ENCODE measurements at regions not wholly inside any gene's neighbourhood (a gene's known extent, or its start where the extent isn't known, plus 50 kb on each side); places are given as distances from the start of the nearest gene placed in this dataset.

DNA sequence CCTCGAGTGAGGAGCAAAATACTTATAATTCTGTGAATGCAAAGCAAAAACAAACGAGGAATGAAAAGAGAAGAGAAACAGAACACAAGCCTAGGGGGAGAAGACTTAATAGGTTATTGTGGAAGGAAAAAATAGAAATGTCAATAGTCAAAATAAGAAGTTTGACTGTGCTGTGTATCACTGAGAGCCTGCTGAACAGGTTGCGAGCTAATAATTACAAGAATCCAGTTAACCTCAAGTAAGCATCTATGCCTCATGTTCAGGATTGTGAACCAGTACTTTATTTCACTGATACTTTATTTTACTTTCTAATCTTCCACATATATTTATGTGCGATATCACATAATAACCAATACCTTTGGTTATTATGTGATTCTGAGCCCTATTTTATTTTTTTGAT is 316.7 kb downstream of the OTUD1 start:
- Histone ChIP-seq H3K4me1 (ENCODE audit: control insufficient read depth, insufficient read depth, low read length) (no peaks in the 10 kb centered on the region), H3K36me3 (ENCODE audit: control insufficient read depth in 2 of 2, insufficient read depth in 1 of 2, low read length in 2 of 2) (no peaks in the 10 kb centered on the region), H3K9me3 (ENCODE audit: control insufficient read depth, insufficient read depth, low read depth, low read length) (no peaks in the 10 kb centered on the region), H3K4me3 (ENCODE audit: low read depth, low read length) (no peak overlapping the region), H3K27ac (ENCODE audit: extremely low read depth, low read depth, low read length) (no peak overlapping the region)
- CTCF ChIA-PET, result no interaction called here
- TF ChIP-seq ZNF530 (tag by site-specific recombination; IDR thresholded peaks at IDR 0.05; ENCODE audit: low read depth), result no peak
- no peak for TF ChIP-seq ZNF366 (tag by site-specific recombination; conservative IDR thresholded peaks at IDR 0.05)
- no peak for TF ChIP-seq ZNF768 (tag by site-specific recombination; IDR thresholded peaks at IDR 0.05)
- TF ChIP-seq, protein P1, sequence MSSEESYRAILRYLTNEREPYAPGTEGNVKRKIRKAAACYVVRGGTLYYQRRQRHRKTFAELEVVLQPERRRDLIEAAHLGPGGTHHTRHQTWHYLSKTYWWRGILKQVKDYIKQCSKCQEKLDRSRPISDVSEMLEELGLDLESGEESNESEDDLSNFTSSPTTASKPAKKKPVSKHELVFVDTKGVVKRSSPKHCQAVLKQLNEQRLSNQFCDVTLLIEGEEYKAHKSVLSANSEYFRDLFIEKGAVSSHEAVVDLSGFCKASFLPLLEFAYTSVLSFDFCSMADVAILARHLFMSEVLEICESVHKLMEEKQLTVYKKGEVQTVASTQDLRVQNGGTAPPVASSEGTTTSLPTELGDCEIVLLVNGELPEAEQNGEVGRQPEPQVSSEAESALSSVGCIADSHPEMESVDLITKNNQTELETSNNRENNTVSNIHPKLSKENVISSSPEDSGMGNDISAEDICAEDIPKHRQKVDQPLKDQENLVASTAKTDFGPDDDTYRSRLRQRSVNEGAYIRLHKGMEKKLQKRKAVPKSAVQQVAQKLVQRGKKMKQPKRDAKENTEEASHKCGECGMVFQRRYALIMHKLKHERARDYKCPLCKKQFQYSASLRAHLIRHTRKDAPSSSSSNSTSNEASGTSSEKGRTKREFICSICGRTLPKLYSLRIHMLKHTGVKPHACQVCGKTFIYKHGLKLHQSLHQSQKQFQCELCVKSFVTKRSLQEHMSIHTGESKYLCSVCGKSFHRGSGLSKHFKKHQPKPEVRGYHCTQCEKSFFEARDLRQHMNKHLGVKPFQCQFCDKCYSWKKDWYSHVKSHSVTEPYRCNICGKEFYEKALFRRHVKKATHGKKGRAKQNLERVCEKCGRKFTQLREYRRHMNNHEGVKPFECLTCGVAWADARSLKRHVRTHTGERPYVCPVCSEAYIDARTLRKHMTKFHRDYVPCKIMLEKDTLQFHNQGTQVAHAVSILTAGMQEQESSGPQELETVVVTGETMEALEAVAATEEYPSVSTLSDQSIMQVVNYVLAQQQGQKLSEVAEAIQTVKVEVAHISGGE (tag by site-specific recombination; conservative IDR thresholded peaks at IDR 0.05; ENCODE audit: low read depth), result no peak
- POLR2A ChIA-PET, result no interaction called here

DNA sequence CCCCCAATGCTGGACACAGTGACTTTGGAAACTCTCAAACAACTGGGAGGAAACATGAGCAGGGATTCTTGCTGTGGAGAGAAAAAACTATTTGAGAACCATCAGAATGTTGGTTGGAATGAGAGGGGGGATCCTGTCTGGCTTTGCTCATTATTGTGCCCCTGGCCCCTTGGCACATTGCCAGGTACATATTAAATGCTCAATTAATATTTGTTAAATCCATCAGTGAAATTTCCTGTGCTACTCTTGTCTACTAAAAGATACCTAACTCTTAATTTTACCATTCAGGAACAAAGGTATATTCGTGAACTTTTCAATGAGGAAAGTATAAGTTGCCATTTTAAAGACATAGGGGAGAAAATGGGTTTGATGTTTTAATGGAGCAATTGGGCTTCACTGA is 329.4 kb downstream of the OTUD1 start:
- ChIA-PET POLR2A (no interaction called here), CTCF (no interaction called here)
- Histone ChIP-seq H3K9me3 (ENCODE audit: control insufficient read depth, insufficient read depth, low read depth, low read length) (no peaks in the 10 kb centered on the region), H3K36me3 (ENCODE audit: control insufficient read depth in 2 of 2, insufficient read depth in 1 of 2, low read length in 2 of 2) (no peaks in the 10 kb centered on the region), H3K4me1 (ENCODE audit: control insufficient read depth, insufficient read depth, low read length) (no peaks in the 10 kb centered on the region), H3K4me3 (ENCODE audit: low read depth, low read length) (no peak overlapping the region), H3K27ac (ENCODE audit: extremely low read depth, low read depth, low read length) (no peak overlapping the region)
- TF ChIP-seq YY2 (tag by site-specific recombination; IDR thresholded peaks at IDR 0.05), result no peak
- no peak for TF ChIP-seq ZNF155 (tag by site-specific recombination; IDR thresholded peaks at IDR 0.05)
- no peak for TF ChIP-seq ZNF292 (tag by site-specific recombination; IDR thresholded peaks at IDR 0.05; ENCODE audit: borderline replicate concordance, low read depth)
- no peak for TF ChIP-seq ZNF140 (tag by site-specific recombination; IDR thresholded peaks at IDR 0.05)
- TF ChIP-seq, protein P2, sequence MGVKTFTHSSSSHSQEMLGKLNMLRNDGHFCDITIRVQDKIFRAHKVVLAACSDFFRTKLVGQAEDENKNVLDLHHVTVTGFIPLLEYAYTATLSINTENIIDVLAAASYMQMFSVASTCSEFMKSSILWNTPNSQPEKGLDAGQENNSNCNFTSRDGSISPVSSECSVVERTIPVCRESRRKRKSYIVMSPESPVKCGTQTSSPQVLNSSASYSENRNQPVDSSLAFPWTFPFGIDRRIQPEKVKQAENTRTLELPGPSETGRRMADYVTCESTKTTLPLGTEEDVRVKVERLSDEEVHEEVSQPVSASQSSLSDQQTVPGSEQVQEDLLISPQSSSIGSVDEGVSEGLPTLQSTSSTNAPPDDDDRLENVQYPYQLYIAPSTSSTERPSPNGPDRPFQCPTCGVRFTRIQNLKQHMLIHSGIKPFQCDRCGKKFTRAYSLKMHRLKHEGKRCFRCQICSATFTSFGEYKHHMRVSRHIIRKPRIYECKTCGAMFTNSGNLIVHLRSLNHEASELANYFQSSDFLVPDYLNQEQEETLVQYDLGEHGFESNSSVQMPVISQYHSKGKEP (tag by site-specific recombination; IDR thresholded peaks at IDR 0.05), result no peak
- no peak for TF ChIP-seq ZSCAN16 (tag by site-specific recombination; IDR thresholded peaks at IDR 0.05)
- TF ChIP-seq ZSCAN23 (tag by site-specific recombination; IDR thresholded peaks at IDR 0.05), result no peak
- no peak for TF ChIP-seq ZNF701 (tag by site-specific recombination; IDR thresholded peaks at IDR 0.05)
- no peak for TF ChIP-seq ZNF10 (tag by site-specific recombination; IDR thresholded peaks at IDR 0.05)
- TF ChIP-seq ZNF768 (tag by site-specific recombination; IDR thresholded peaks at IDR 0.05), result no peak
- TF ChIP-seq ZNF621 (tag by site-specific recombination; IDR thresholded peaks at IDR 0.05), result no peak
- TF ChIP-seq ZNF707 (tag by site-specific recombination; IDR thresholded peaks at IDR 0.05), result no peak
- TF ChIP-seq, protein P3, sequence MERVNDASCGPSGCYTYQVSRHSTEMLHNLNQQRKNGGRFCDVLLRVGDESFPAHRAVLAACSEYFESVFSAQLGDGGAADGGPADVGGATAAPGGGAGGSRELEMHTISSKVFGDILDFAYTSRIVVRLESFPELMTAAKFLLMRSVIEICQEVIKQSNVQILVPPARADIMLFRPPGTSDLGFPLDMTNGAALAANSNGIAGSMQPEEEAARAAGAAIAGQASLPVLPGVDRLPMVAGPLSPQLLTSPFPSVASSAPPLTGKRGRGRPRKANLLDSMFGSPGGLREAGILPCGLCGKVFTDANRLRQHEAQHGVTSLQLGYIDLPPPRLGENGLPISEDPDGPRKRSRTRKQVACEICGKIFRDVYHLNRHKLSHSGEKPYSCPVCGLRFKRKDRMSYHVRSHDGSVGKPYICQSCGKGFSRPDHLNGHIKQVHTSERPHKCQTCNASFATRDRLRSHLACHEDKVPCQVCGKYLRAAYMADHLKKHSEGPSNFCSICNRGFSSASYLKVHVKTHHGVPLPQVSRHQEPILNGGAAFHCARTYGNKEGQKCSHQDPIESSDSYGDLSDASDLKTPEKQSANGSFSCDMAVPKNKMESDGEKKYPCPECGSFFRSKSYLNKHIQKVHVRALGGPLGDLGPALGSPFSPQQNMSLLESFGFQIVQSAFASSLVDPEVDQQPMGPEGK (tag by site-specific recombination; IDR thresholded peaks at IDR 0.05), result no peak
- TF ChIP-seq ZNF530 (tag by site-specific recombination; IDR thresholded peaks at IDR 0.05; ENCODE audit: low read depth), result no peak
- no peak for TF ChIP-seq ZNF629 (tag by site-specific recombination; IDR thresholded peaks at IDR 0.05)
- no peak for TF ChIP-seq ZNF558 (tag by site-specific recombination; IDR thresholded peaks at IDR 0.05)
- TF ChIP-seq ZNF792 (tag by site-specific recombination; IDR thresholded peaks at IDR 0.05), result no peak
- no peak for TF ChIP-seq ZNF544 (tag by site-specific recombination; IDR thresholded peaks at IDR 0.05)

Measured in HEK293 (cell line).